HepG2 (cell line): ENCODE measurements at regions not wholly inside any gene's neighbourhood (a gene's known extent, or its start where the extent isn't known, plus 50 kb on each side); places are given as distances from the start of the nearest gene placed in this dataset.

ENCODE experiments used
- ATAC-seq: fragments of 200-7000 bp; cut with Tn5 transposase; 3 replicates; pipeline ENCODE4 v1.9.1; 2020; ENCODE audit warnings: mild to moderate bottlenecking, moderate library complexity
- BruUV-seq: library from RNA; stranded (reverse); fragments of 400-500 nt; replicated peaks from 2 replicates; lab custom pipeline; 2021; lab: Mats Ljungman, UMichigan
- CTCF ChIA-PET: fragments of 300-600 bp; formaldehyde crosslinking; extraction: SDS; loops from one replicate; lab custom pipeline; 2021; ENCODE audit warnings: low total read pairs, inconsistent platforms, low intra/inter-chr PET ratio; lab: Yijun Ruan, JAX
- POLR2A ChIA-PET: fragments of 350-600 bp; sonication (Branson Sonifier 250); formaldehyde crosslinking; loops from one replicate; lab custom pipeline; 2020; ENCODE audit warnings: antibody characterized with exemption, inconsistent platforms; lab: Yijun Ruan, JAX
- DNase-seq: peaks from one replicate; pipeline ENCODE4 v3.0.0-alpha.2; 2015; ENCODE audit warnings: low spot score
- FAIRE-seq: peaks from 3 replicates; lab custom pipeline; 2011; peaks lifted over from hg19 to GRCh38; lab: Jason Lieb, UNC
- H2AFZ ChIP-seq: one replicate; pipeline ENCODE4 v1.6.1; 2011; ENCODE audit warnings: low read length, inconsistent platforms
- H3K27ac ChIP-seq: fragments of 300-600 bp; 3 replicates; pipeline ENCODE4 v1.8.0; 2011; ENCODE audit warnings: mixed run types, mild to moderate bottlenecking, mixed read lengths, low read length, inconsistent platforms; ENCODE audit not compliant: insufficient read depth; ENCODE audit errors: extremely low read length
- H3K27me3 ChIP-seq, 2 experiments: fragments of 200-600 bp in 1 of 2; 2 replicates in 1 of 2; 3 replicates in 1 of 2; pipeline versions ENCODE4 v1.6.0 to v1.8.0; 2011; ENCODE audit warnings: low read length in 2 of 2, mild to moderate bottlenecking in 2 of 2, moderate library complexity in 2 of 2, inconsistent platforms in 1 of 2; ENCODE audit not compliant: insufficient read depth in 2 of 2, control insufficient read depth in 1 of 2
- H3K36me3 ChIP-seq, 2 experiments: fragments of 200-600 bp in 1 of 2; replicated peaks in 1 of 2; 2 replicates in 1 of 2; 3 replicates in 1 of 2; pipeline versions ENCODE4 v1.5.1 to v1.8.0; 2011; ENCODE audit warnings: low read length in 2 of 2, inconsistent platforms in 1 of 2; ENCODE audit not compliant: insufficient read depth in 2 of 2, control insufficient read depth in 1 of 2
- H3K4me1 ChIP-seq: 2 replicates; pipeline ENCODE4 v1.5.1; 2012; ENCODE audit warnings: low read length, inconsistent platforms; ENCODE audit not compliant: insufficient read depth
- H3K4me2 ChIP-seq: 2 replicates; pipeline ENCODE4 v1.6.0; 2011; ENCODE audit warnings: low read depth, low read length, inconsistent platforms
- H3K4me3 ChIP-seq, 3 experiments: fragments of 200-600 bp in 1 of 3; sonication (generic), shearing (Covaris generic) in 1 of 3; replicated peaks in 1 of 3; 2 replicates each; pipeline ENCODE4 v1.5.1; 2011 to 2016; ENCODE audit warnings: low read length in 3 of 3, inconsistent platforms in 2 of 3, low read depth in 2 of 3, mild to moderate bottlenecking in 2 of 3, control low read depth in 1 of 3, mixed read lengths in 1 of 3; ENCODE audit not compliant: insufficient read depth in 1 of 3
- H3K79me2 ChIP-seq: one replicate; pipeline ENCODE4 v1.6.1; 2011; ENCODE audit warnings: low read length, inconsistent platforms; ENCODE audit not compliant: insufficient read depth
- H3K9ac ChIP-seq: 2 replicates; pipeline ENCODE4 v1.6.0; 2011; ENCODE audit warnings: mild to moderate bottlenecking, low read depth, low read length, inconsistent platforms; ENCODE audit not compliant: insufficient read depth
- H3K9me3 ChIP-seq: 2 replicates; pipeline ENCODE4 v1.5.1; 2012; ENCODE audit warnings: mild to moderate bottlenecking, low read length
- H4K20me1 ChIP-seq: 2 replicates; pipeline ENCODE4 v1.6.0; 2011; ENCODE audit warnings: inconsistent platforms, mild to moderate bottlenecking, low read length, moderate library complexity; ENCODE audit not compliant: insufficient read depth
- CEBPB ChIP-seq: IDR thresholded peaks from 2 replicates; pipeline ENCODE4 v1.6.1; 2011; ENCODE audit warnings: low read depth, low read length, improper control_type of control experiment, borderline replicate concordance
- DR1 ChIP-seq: sonication (generic); formaldehyde crosslinking; IDR thresholded peaks from 2 replicates; pipeline ENCODE4 v1.8.0; 2021; ENCODE audit warnings: mild to moderate bottlenecking, missing genetic modification reagents, inconsistent platforms
- ETV6 ChIP-seq: sonication (generic); formaldehyde crosslinking; conservative IDR thresholded peaks from 2 replicates; pipeline ENCODE4 v1.4.0; 2020; ENCODE audit warnings: missing genetic modification reagents
- FOSL1 ChIP-seq: sonication (generic); formaldehyde crosslinking; IDR thresholded peaks from 2 replicates; pipeline ENCODE4 v1.9.0; 2021; ENCODE audit warnings: missing genetic modification reagents, borderline replicate concordance
- MED8 ChIP-seq: sonication (generic); formaldehyde crosslinking; IDR thresholded peaks from 2 replicates; pipeline ENCODE4 v1.8.1; 2023; ENCODE audit warnings: mild to moderate bottlenecking, missing genetic modification reagents; ENCODE audit not compliant: insufficient replicate concordance
- SATB2 ChIP-seq: sonication (generic); formaldehyde crosslinking; IDR thresholded peaks from 2 replicates; pipeline ENCODE4 v1.5.0; 2020; ENCODE audit warnings: missing genetic modification reagents
- ZSCAN29 ChIP-seq: sonication (generic); formaldehyde crosslinking; conservative IDR thresholded peaks from 2 replicates; pipeline ENCODE4 v1.4.0; 2020; ENCODE audit warnings: mild to moderate bottlenecking, missing genetic modification reagents
- WGBS: methylation state at CpG from one replicate; pipeline ENCODE4 v1.1.6; 2017; ENCODE audit warnings: low lambda C conversion rate; 5-methylcytosine and 5-hydroxymethylcytosine counted together
- in situ Hi-C: cut with HindIII; loops from 2 replicates; pipeline ENCODE4 v1.10.0; 2017; ENCODE audit warnings: low pct_unique_long_range_greater_than_20kb; ENCODE audit not compliant: extremely low pct_ligation_motif_present
- intact Hi-C: fragments of 100-400 bp; cut with micrococcal nuclease; formaldehyde crosslinking; loops from one replicate; pipeline ENCODE4 v1.10.0; 2022; ENCODE audit not compliant: unreplicated experiment
- TF ChIP-seq, protein P1 (sequence below): sonication (generic); formaldehyde crosslinking; IDR thresholded peaks from 2 replicates; pipeline ENCODE4 v1.4.0; 2020; ENCODE audit warnings: missing genetic modification reagents
- TF ChIP-seq, protein P2 (sequence below): sonication (generic); formaldehyde crosslinking; IDR thresholded peaks from 2 replicates; pipeline ENCODE4 v1.4.0; 2020; ENCODE audit warnings: missing genetic modification reagents, borderline replicate concordance
- TF ChIP-seq, protein P3 (sequence below): sonication (generic); formaldehyde crosslinking; IDR thresholded peaks from 2 replicates; pipeline ENCODE4 v1.8.1; 2022; ENCODE audit warnings: mild to moderate bottlenecking, missing genetic modification reagents
- TF ChIP-seq, protein P4 (sequence below): sonication (generic); formaldehyde crosslinking; IDR thresholded peaks from 2 replicates; pipeline ENCODE4 v1.8.1; 2023; ENCODE audit warnings: missing genetic modification reagents, inconsistent platforms, borderline replicate concordance

DNA sequence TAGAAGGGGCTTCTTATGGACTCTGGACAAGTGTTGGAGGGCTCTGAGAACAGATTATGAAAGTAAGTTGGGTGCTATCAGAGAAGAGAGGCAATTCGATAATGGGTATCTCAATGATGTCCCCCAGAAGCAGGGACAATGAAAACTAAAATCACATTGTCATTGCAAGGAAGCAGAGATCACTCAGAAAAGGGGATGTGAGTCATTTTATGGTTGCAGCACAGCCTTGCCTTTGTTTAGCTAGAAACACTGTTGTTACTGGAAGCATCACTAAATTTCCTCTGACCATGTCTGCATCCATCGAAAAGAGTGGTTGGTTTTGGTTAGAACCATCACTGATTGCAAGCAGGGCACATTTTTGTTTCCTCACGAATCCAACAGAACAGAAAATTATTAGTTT, 246.8 kb upstream of the NWD2 start:
- ATAC-seq = no peak
- no TSS peak for BruUV-seq
- Histone ChIP-seq H3K79me2 (no peaks in the 10 kb centered on the region), H3K4me2 (no peak overlapping the region), H3K27me3 (no peaks in the 10 kb centered on the region), H3K4me3 (no peak overlapping the region), H3K9me3 (no peaks in the 10 kb centered on the region), H2AFZ (no peak overlapping the region), H3K27ac (no peak overlapping the region), H3K4me1 (no peaks in the 10 kb centered on the region), H3K9ac (no peak overlapping the region), H4K20me1 (no peaks in the 10 kb centered on the region), H3K36me3 (no peaks in the 10 kb centered on the region)
- FAIRE-seq = no peak
- intact Hi-C loops (no loop called here), in situ Hi-C loops (no loop called here)
- WGBS = 0% methylated on average over 3 of the region's 3 CpGs
- ChIA-PET CTCF (no interaction called here), POLR2A (no interaction called here)
- TF ChIP-seq, protein P1, sequence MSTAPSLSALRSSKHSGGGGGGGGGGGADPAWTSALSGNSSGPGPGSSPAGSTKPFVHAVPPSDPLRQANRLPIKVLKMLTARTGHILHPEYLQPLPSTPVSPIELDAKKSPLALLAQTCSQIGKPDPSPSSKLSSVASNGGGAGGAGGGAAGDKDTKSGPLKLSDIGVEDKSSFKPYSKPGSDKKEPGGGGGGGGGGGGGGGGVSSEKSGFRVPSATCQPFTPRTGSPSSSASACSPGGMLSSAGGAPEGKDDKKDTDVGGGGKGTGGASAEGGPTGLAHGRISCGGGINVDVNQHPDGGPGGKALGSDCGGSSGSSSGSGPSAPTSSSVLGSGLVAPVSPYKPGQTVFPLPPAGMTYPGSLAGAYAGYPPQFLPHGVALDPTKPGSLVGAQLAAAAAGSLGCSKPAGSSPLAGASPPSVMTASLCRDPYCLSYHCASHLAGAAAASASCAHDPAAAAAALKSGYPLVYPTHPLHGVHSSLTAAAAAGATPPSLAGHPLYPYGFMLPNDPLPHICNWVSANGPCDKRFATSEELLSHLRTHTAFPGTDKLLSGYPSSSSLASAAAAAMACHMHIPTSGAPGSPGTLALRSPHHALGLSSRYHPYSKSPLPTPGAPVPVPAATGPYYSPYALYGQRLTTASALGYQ (CRISPR knock-in tag) = no peak
- TF ChIP-seq CEBPB (no peak), ZSCAN29 (no peak), DR1 (CRISPR knock-in tag) (no peak), SATB2 (no peak), FOSL1 (CRISPR knock-in tag) (no peak), ETV6 (CRISPR knock-in tag) (no peak), MED8 (CRISPR knock-in tag) (no peak)
- TF ChIP-seq, protein P2, sequence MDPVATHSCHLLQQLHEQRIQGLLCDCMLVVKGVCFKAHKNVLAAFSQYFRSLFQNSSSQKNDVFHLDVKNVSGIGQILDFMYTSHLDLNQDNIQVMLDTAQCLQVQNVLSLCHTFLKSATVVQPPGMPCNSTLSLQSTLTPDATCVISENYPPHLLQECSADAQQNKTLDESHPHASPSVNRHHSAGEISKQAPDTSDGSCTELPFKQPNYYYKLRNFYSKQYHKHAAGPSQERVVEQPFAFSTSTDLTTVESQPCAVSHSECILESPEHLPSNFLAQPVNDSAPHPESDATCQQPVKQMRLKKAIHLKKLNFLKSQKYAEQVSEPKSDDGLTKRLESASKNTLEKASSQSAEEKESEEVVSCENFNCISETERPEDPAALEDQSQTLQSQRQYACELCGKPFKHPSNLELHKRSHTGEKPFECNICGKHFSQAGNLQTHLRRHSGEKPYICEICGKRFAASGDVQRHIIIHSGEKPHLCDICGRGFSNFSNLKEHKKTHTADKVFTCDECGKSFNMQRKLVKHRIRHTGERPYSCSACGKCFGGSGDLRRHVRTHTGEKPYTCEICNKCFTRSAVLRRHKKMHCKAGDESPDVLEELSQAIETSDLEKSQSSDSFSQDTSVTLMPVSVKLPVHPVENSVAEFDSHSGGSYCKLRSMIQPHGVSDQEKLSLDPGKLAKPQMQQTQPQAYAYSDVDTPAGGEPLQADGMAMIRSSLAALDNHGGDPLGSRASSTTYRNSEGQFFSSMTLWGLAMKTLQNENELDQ (CRISPR knock-in tag) = no peak
- TF ChIP-seq, protein P3, sequence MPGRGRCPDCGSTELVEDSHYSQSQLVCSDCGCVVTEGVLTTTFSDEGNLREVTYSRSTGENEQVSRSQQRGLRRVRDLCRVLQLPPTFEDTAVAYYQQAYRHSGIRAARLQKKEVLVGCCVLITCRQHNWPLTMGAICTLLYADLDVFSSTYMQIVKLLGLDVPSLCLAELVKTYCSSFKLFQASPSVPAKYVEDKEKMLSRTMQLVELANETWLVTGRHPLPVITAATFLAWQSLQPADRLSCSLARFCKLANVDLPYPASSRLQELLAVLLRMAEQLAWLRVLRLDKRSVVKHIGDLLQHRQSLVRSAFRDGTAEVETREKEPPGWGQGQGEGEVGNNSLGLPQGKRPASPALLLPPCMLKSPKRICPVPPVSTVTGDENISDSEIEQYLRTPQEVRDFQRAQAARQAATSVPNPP (CRISPR knock-in tag) = no peak
- TF ChIP-seq, protein P4, sequence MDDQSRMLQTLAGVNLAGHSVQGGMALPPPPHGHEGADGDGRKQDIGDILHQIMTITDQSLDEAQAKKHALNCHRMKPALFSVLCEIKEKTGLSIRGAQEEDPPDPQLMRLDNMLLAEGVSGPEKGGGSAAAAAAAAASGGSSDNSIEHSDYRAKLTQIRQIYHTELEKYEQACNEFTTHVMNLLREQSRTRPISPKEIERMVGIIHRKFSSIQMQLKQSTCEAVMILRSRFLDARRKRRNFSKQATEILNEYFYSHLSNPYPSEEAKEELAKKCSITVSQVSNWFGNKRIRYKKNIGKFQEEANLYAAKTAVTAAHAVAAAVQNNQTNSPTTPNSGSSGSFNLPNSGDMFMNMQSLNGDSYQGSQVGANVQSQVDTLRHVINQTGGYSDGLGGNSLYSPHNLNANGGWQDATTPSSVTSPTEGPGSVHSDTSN = no peak
- no peak for DNase-seq
